Karpas-422 (cell line): ENCODE measurements at regions not wholly inside any gene's neighbourhood (a gene's known extent, or its start where the extent isn't known, plus 50 kb on each side); places are given as distances from the start of the nearest gene placed in this dataset.
A peak's percentile ranks its signal among the peaks of the same experiment; 100 is the strongest.

Source experiments
- DNase-seq: peaks from one replicate; pipeline ENCODE4 v3.0.0-alpha.2; 2015
- H2AFZ ChIP-seq: fragments of 200-600 bp; sonication (generic); 2 replicates; pipeline ENCODE4 v1.6.1; 2014; ENCODE audit warnings: antibody characterized with exemption, low read length, mixed read lengths
- H3K27ac ChIP-seq: fragments of 200-600 bp; sonication (generic); 2 replicates; pipeline ENCODE4 v1.5.1; 2014; ENCODE audit warnings: mild to moderate bottlenecking, low read length, moderate library complexity
- H3K27me3 ChIP-seq: fragments of 200-600 bp; sonication (generic); 2 replicates; pipeline ENCODE4 v1.6.1; 2014; ENCODE audit warnings: low read length, mixed read lengths
- H3K36me3 ChIP-seq: fragments of 200-600 bp; sonication (generic); 2 replicates; pipeline ENCODE4 v1.6.1; 2014; ENCODE audit warnings: low read length, mixed read lengths; ENCODE audit not compliant: insufficient read depth
- H3K4me1 ChIP-seq: fragments of 200-600 bp; sonication (generic); 2 replicates; pipeline ENCODE4 v1.6.1; 2014; ENCODE audit warnings: mild to moderate bottlenecking, low read length, mixed read lengths
- H3K4me2 ChIP-seq: fragments of 200-600 bp; sonication (generic); 2 replicates; pipeline ENCODE4 v1.6.1; 2014; ENCODE audit warnings: low read length, low read depth, mild to moderate bottlenecking; ENCODE audit not compliant: poor library complexity, severe bottlenecking
- H3K4me3 ChIP-seq: fragments of 200-600 bp; sonication (generic); 2 replicates; pipeline ENCODE4 v1.5.1; 2014; ENCODE audit warnings: mild to moderate bottlenecking, antibody characterized with exemption, low read length, mixed read lengths
- H3K79me2 ChIP-seq: fragments of 200-600 bp; sonication (generic); 2 replicates; pipeline ENCODE4 v1.6.1; 2014; ENCODE audit warnings: mild to moderate bottlenecking, low read length, mixed read lengths
- H3K9ac ChIP-seq: fragments of 200-600 bp; sonication (generic); 2 replicates; pipeline ENCODE4 v1.6.0; 2014; ENCODE audit warnings: low read length
- H3K9me2 ChIP-seq: fragments of 200-600 bp; sonication (generic), shearing (Covaris generic); replicated peaks from 2 replicates; pipeline ENCODE4 v1.6.0; 2014; ENCODE audit warnings: mild to moderate bottlenecking, low read length, moderate library complexity; ENCODE audit not compliant: insufficient read depth
- H3K9me3 ChIP-seq: fragments of 300-700, 200-600 bp; sonication (generic); 2 replicates; pipeline ENCODE4 v1.6.1; 2014; ENCODE audit warnings: low read length, mixed read lengths
- H4K20me1 ChIP-seq: fragments of 200-600 bp; sonication (generic); 2 replicates; pipeline ENCODE4 v1.6.1; 2014; ENCODE audit warnings: mild to moderate bottlenecking, antibody characterized with exemption, low read length, low read depth; ENCODE audit not compliant: insufficient read depth

DNA sequence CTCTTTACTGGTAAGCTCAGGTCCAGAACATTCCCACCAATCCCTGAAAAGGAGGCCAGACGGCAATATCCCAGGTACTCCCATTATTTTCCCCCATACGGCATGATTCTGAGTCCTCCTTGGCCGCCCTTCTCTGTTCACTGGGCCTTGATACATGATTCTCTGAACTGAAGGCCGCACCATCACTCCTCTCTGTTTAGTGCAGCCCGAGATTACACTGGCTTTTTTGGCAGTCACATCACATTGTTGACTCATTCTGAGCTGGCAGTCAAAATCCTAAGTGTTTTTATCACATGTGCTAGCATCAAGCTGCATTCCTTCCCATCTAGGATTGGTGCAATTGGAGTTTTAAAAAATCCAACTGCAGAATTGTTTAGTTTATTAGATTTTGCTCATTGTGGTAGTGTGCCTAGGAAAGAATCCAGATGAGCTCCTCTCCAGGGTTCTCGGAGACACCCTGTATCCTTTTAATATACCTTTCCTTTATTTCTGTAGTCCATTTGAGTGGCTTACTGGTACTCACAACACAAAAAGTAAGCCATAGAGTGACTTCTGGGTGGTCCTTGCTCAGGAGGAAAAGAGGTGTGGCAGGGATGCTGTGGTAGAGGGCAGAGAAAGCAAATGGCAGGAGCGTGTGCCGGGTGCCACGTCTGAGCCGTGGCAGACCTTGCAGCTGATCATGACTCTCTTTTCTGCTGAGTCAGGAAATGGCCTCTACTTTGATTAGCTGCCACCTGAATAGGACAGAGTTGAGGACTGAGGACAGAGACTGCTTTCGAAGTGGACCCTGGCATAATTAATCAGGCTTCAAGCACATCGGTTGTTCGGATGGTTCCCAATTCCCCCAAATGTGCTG, 121.1 kb upstream of the IL12B start:
- H3K4me2 ChIP-seq: no peak overlapping the region
- H3K27ac ChIP-seq: no peak overlapping the region
- no peak overlapping the region for H2AFZ ChIP-seq

DNA sequence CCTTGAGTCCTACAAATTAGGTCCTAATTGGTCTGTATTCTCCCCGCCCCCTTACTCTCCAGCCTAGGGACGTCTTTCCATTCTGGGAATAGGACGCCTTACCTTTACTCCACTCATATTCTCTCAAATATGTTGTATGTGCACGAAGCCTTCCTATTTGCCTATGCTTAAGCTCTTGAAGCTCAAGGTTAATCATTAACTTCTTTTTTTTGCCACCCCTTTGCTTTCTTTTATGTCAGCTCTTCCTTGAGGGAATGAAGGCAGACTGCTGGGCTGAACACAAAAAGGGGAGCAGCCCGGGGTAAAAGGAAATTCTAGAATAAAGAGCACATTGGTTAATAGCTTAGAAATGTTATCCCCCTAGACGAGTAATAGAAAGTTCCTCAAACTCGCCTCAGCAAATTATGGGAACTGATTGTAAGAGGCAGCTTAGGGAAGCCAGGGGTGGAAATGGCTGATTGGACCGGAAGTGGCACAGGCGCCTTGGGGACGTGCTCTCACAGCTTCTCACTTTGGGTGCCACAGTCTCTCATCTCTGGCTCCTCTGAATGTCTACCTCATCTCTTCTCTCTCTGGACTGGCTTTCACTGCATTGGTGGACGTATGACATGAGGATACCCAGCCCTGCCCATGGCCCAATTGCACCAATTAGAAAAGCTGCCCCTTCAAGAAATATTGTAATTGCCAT, 122.3 kb upstream of the IL12B start:
- Histone ChIP-seq H3K4me1 (no peaks in the 10 kb centered on the region), H3K9me3 (no peaks in the 10 kb centered on the region), H3K4me2 (no peak overlapping the region), H3K9me2 (no peaks in the 10 kb centered on the region), H3K36me3 (no peaks in the 10 kb centered on the region), H3K4me3 (no peak overlapping the region), H3K27ac (no peak overlapping the region), H4K20me1 (no peaks in the 10 kb centered on the region), H3K9ac (no peak overlapping the region), H2AFZ (0 out of 2 replicates have a peak overlapping the region, but pooled peaks have one; percentile 3), H3K79me2 (no peaks in the 10 kb centered on the region), H3K27me3 (no peaks in the 10 kb centered on the region)
- DNase-seq: peak; percentile 48

More for the DNA sequence above, 121.1 kb upstream of the IL12B start:
- no peak overlapping the region for H3K4me3 ChIP-seq
- H3K27me3 ChIP-seq: no peaks in the 10 kb centered on the region
- no peaks in the 10 kb centered on the region for H3K36me3 ChIP-seq
- no peaks in the 10 kb centered on the region for H3K9me3 ChIP-seq
- H3K79me2 ChIP-seq: no peaks in the 10 kb centered on the region
- H3K4me1 ChIP-seq: no peaks in the 10 kb centered on the region
- H4K20me1 ChIP-seq: no peaks in the 10 kb centered on the region
- H3K9me2 ChIP-seq: no peaks in the 10 kb centered on the region
- no peak for DNase-seq
- H3K9ac ChIP-seq: no peak overlapping the region

DNA sequence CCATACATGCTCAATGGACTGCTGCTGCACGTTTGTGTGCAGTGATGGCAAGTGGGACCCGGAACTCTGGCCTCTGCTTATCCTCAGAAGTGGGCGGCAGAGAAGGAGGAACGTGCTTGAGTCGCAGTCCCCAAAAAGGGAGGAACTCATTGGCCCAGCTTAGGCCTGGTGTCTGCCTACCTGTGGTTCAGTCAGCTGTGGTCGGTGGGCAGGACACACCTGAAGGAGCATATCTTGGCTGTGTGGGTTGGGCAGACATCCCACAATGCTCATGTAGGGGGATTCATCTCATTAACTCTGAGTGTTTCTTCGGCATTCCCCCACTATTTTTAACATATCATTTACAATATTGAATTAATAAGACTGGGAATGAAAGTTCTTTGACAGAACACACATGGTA, 122.9 kb upstream of the IL12B start:
- H3K4me2 ChIP-seq: no peak overlapping the region
- no peak overlapping the region for H3K4me3 ChIP-seq
- DNase-seq: no peak

DNA sequence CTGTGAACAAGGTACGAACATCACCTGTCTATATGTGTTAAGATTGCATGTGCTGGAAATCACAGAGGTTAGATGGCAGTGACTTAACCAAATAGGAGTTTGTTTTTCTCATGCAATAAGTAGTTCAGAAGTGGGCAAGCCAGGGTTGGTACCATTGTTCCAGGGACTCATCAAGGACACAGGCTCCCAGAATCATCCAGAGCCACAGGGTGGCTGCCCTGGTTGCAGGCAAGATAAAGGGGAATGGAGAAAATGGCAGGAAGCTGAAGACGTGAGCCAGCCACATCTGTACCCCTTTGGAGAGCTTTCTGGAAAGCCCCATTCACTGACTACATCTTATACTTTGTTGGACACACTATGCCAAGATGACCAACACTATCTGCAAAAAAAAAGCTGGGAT, 126.0 kb upstream of the IL12B start:
- Histone ChIP-seq H3K4me1 (no peaks in the 10 kb centered on the region), H3K36me3 (no peaks in the 10 kb centered on the region), H3K4me3 (no peak overlapping the region), H3K27ac (no peak overlapping the region), H3K27me3 (no peaks in the 10 kb centered on the region), H3K4me2 (no peak overlapping the region), H3K9me3 (no peaks in the 10 kb centered on the region), H3K79me2 (no peaks in the 10 kb centered on the region), H3K9ac (no peak overlapping the region), H4K20me1 (no peaks in the 10 kb centered on the region), H3K9me2 (no peaks in the 10 kb centered on the region), H2AFZ (no peak overlapping the region)
- DNase-seq: no peak

More for the DNA sequence above, 122.9 kb upstream of the IL12B start:
- Histone ChIP-seq H3K36me3 (no peaks in the 10 kb centered on the region), H4K20me1 (no peaks in the 10 kb centered on the region), H3K9me3 (no peaks in the 10 kb centered on the region), H3K27ac (no peak overlapping the region), H2AFZ (no peak overlapping the region), H3K9ac (no peak overlapping the region), H3K79me2 (no peaks in the 10 kb centered on the region), H3K27me3 (no peaks in the 10 kb centered on the region), H3K4me1 (no peaks in the 10 kb centered on the region), H3K9me2 (no peaks in the 10 kb centered on the region)

DNA sequence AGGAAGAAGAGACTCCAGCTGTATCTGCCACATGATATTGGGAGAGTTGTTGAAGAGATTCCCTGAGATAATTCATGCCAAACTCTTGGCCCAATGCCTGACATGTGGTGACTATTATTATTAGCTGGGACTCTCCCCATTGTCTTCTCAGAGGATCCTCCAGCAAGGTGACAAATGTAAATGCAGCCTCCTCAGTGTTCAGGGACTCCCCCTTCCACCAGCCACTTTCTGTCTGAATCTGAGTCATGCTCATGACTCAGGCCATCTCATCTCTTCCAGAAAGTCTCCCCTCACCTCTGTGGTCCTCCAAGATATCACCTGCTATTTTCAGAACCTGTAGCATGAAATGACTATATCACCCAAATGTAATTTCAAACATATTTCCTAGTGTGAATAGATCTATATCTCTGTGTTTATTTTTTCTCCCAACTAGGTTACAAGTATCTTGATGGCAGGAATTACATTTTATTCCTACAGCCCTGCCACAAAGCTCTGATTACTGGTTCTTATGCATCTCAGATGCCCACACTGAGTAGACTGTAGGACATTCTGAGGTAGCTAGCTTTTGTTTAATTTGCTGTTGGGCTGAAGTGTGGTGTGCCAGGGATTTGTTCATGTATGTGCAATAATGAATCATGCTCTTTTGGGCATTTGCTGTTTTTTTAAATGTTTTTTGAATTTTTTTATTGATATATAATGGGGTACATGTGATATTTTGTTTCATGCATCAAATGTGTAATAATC, 126.6 kb upstream of the IL12B start:
- no peak overlapping the region for H3K4me2 ChIP-seq
- no peaks in the 10 kb centered on the region for H3K79me2 ChIP-seq
- no peak for DNase-seq
- H3K27me3 ChIP-seq: no peaks in the 10 kb centered on the region
- no peaks in the 10 kb centered on the region for H3K9me3 ChIP-seq
- no peak overlapping the region for H3K9ac ChIP-seq
- no peaks in the 10 kb centered on the region for H3K36me3 ChIP-seq
- no peaks in the 10 kb centered on the region for H4K20me1 ChIP-seq
- H3K4me3 ChIP-seq: no peak overlapping the region
- no peaks in the 10 kb centered on the region for H3K4me1 ChIP-seq
- no peaks in the 10 kb centered on the region for H3K9me2 ChIP-seq
- H3K27ac ChIP-seq: no peak overlapping the region
- no peak overlapping the region for H2AFZ ChIP-seq

DNA sequence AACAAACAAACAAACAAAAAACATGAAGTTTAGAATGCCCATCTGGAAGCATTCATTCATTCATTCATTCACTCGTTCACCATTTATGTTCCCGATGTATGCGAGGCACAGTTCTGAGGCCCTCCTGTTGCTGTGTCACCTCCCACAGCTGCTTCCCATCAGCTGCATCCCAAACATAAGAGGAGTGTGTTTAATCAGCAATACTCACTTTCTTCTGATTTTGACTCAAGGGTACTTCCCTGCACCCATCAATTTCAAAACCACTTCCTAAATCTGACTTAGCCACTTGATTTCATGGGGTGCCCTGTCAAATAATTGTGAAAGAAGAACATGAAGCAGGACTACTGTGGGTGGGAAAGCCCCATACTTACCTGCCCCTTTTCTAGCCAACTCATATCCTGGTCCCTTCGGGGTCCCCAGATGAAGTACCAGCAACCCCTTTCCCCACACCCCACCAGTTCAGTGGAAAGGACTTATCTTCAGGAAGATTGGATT, 128.0 kb upstream of the IL12B start:
- H3K4me3 ChIP-seq: no peak overlapping the region
- no peaks in the 10 kb centered on the region for H3K79me2 ChIP-seq
- no peak overlapping the region for H3K9ac ChIP-seq
- no peaks in the 10 kb centered on the region for H3K4me1 ChIP-seq
- no peak overlapping the region for H2AFZ ChIP-seq
- no peak overlapping the region for H3K27ac ChIP-seq
- H3K9me2 ChIP-seq: no peaks in the 10 kb centered on the region
- H3K9me3 ChIP-seq: no peaks in the 10 kb centered on the region
- DNase-seq: no peak
- H3K36me3 ChIP-seq: no peaks in the 10 kb centered on the region
- H4K20me1 ChIP-seq: no peaks in the 10 kb centered on the region
- H3K27me3 ChIP-seq: no peaks in the 10 kb centered on the region
- no peak overlapping the region for H3K4me2 ChIP-seq

- no peak overlapping the region for H2AFZ ChIP-seq
- no peaks in the 10 kb centered on the region for H3K4me1 ChIP-seq
- DNase-seq: no peak
- no peaks in the 10 kb centered on the region for H3K36me3 ChIP-seq
- H3K9me2 ChIP-seq: no peaks in the 10 kb centered on the region
- no peak overlapping the region for H3K27ac ChIP-seq
- H3K79me2 ChIP-seq: no peaks in the 10 kb centered on the region
- no peaks in the 10 kb centered on the region for H3K9me3 ChIP-seq
- H3K4me3 ChIP-seq: no peak overlapping the region
- no peaks in the 10 kb centered on the region for H4K20me1 ChIP-seq
- no peak overlapping the region for H3K4me2 ChIP-seq
- no peaks in the 10 kb centered on the region for H3K27me3 ChIP-seq
- no peak overlapping the region for H3K9ac ChIP-seq
Observed at GRCh38 chr5:159459132-159459627, 128.9 kb upstream of the IL12B start.
